ENCODE measurements at regions not wholly inside any gene's neighbourhood (a gene's known extent, or its start where the extent isn't known, plus 50 kb on each side); places are given as distances from the start of the nearest gene placed in this dataset.
"Not testable (repeated sequence)": the region's sequence is repeated elsewhere in the genome, so short reads cannot be mapped to it uniquely, and the experiment has no call there.

DNA sequence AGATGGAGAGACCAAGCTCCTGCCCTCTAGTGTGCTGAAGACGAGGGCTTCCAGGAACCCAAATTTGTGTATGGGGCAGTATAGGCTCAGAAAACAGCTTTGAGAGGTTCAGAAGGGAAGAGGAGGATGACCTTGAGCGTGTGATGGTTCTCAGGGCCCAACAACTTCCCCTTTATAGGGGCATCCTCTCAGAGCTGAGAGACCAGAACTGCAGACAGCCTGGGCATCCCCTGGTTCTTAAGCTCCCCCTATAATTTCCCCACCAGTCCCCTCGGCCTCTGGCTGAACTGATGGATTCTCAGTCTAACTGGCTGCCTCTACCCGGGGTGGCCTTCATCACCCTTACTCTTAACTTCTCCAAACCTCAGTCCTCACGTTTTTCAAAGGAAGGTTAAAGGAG, 167.5 kb downstream of the URI1 start:
- Histone ChIP-seq H3K27ac (no peak overlapping the region), H3K4me3 (no peak overlapping the region), H3K27me3 (replicated peaks; ENCODE audit: insufficient read depth) (no peaks in the 10 kb centered on the region), H3K9me3 (no peaks in the 10 kb centered on the region), H3K36me3 (no peaks in the 10 kb centered on the region), H3K4me1 (ENCODE audit: control insufficient read depth in 1 of 2, low read depth in 2 of 2) (no peaks in the 10 kb centered on the region)
- no peak for DNase-seq (ENCODE audit: low spot score)
- ATAC-seq (ENCODE audit: insufficient number of reproducible peaks, low FRiP score, low read depth): no peak
- TF ChIP-seq, protein P1, sequence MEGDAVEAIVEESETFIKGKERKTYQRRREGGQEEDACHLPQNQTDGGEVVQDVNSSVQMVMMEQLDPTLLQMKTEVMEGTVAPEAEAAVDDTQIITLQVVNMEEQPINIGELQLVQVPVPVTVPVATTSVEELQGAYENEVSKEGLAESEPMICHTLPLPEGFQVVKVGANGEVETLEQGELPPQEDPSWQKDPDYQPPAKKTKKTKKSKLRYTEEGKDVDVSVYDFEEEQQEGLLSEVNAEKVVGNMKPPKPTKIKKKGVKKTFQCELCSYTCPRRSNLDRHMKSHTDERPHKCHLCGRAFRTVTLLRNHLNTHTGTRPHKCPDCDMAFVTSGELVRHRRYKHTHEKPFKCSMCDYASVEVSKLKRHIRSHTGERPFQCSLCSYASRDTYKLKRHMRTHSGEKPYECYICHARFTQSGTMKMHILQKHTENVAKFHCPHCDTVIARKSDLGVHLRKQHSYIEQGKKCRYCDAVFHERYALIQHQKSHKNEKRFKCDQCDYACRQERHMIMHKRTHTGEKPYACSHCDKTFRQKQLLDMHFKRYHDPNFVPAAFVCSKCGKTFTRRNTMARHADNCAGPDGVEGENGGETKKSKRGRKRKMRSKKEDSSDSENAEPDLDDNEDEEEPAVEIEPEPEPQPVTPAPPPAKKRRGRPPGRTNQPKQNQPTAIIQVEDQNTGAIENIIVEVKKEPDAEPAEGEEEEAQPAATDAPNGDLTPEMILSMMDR (IDR thresholded peaks at IDR 0.05): no peak

DNA sequence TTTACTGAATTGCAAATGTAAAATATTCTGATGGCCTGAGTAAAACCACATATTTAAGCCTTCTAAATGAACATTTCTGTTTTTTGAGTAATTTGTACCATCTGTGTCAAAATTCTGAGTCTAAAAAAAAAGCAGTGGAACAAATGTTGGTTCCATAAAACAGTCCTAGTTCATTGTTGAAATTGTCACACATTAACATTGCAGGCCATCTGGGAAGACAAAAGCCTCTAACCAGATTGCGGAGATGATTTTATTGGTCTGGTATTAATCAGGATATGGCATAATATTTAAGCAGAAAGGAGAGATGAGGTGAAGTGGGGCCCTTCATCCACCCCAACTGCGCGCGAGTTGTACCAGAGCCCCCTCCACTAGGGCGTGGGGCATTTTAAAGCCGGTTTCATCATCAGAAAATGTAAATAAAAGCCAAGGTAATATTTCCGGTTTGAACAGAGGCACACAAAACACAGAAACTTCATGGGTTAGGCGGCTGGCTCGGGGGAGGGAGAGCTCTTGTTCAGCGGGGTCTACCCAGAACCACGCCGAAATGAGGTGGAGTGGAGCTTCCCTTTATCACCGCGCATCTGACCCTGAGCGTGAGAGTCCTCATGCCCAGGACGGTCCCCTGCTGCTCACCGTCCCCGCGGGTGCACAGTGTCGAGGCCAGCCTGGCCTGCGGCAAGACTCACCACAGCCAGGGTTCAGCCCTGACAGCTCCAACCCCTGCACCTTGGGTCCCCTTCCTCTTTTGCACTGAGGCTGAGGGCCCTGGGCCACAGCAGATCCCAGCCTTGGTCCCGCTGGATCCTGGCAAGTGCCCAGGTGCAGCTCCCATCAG, 169.2 kb downstream of the URI1 start:
- Histone ChIP-seq H3K27me3 (replicated peaks; ENCODE audit: insufficient read depth) (no peaks in the 10 kb centered on the region), H3K9me3 (no peaks in the 10 kb centered on the region), H3K27ac (no peak overlapping the region), H3K4me3 (no peak overlapping the region), H3K4me1 (ENCODE audit: control insufficient read depth in 1 of 2, low read depth in 2 of 2) (no peaks in the 10 kb centered on the region), H3K36me3 (no peaks in the 10 kb centered on the region)
- TF ChIP-seq, protein P1 (IDR thresholded peaks at IDR 0.05): no peak
- DNase-seq (ENCODE audit: low spot score) (no peak), ATAC-seq (ENCODE audit: insufficient number of reproducible peaks, low FRiP score, low read depth) (no peak)

DNA sequence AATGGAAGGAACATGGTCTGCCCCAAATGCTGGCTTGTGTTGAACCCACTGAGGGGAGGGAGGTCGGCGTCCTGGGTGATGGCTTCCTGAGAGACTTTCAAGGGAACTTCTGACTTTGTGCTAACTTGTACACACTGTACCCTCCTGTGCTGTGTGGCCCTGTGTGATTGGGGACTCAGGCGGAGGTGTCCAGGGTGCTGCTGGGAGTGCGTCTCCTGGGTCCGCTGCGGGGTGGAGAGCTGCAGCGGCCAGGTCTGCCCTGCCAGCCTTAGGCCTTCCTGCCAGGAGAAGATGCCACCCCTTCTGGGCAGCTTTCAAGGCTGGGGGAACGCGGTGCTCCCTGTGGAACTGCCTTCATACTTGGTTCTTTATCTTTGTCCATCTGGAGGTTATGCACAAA, 170.1 kb downstream of the URI1 start:
- H3K4me1 ChIP-seq (ENCODE audit: control insufficient read depth in 1 of 2, low read depth in 2 of 2): no peaks in the 10 kb centered on the region
- H3K27ac ChIP-seq: no peak overlapping the region
- H3K4me3 ChIP-seq: no peak overlapping the region
- TF ChIP-seq, protein P1 (IDR thresholded peaks at IDR 0.05): no peak
- ATAC-seq (ENCODE audit: insufficient number of reproducible peaks, low FRiP score, low read depth) (no peak), DNase-seq (ENCODE audit: low spot score) (no peak)
- H3K9me3 ChIP-seq: no peaks in the 10 kb centered on the region
- no peaks in the 10 kb centered on the region for H3K27me3 ChIP-seq (replicated peaks; ENCODE audit: insufficient read depth)
- no peaks in the 10 kb centered on the region for H3K36me3 ChIP-seq

DNA sequence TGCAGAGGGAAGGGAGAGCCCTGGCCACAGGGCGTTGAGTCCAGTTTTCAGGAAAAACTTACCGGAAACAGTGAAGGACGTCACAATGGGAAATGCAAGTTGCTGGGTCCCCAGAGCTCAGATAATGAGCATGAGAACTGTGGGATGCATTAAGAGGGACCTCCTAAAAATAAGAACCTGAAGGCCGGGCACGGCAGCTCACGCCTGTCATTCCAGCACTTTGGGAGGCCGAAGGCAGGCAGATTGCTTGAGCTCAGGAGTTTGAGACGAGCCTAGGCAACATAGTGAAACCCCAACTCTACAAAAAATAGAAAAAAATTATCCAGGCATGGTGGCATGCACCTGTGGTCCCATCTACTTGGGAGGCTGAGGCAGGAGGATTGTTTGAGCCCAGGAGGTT, 170.6 kb downstream of the URI1 start:
- DNase-seq (ENCODE audit: low spot score) (no peak), ATAC-seq (ENCODE audit: insufficient number of reproducible peaks, low FRiP score, low read depth) (no peak)
- H3K4me3 ChIP-seq: no peak overlapping the region
- H3K27me3 ChIP-seq (replicated peaks; ENCODE audit: insufficient read depth): no peaks in the 10 kb centered on the region
- H3K36me3 ChIP-seq: no peaks in the 10 kb centered on the region
- no peaks in the 10 kb centered on the region for H3K9me3 ChIP-seq
- H3K27ac ChIP-seq: no peak overlapping the region
- TF ChIP-seq, protein P1 (IDR thresholded peaks at IDR 0.05): no peak
- H3K4me1 ChIP-seq (ENCODE audit: control insufficient read depth in 1 of 2, low read depth in 2 of 2): no peaks in the 10 kb centered on the region

DNA sequence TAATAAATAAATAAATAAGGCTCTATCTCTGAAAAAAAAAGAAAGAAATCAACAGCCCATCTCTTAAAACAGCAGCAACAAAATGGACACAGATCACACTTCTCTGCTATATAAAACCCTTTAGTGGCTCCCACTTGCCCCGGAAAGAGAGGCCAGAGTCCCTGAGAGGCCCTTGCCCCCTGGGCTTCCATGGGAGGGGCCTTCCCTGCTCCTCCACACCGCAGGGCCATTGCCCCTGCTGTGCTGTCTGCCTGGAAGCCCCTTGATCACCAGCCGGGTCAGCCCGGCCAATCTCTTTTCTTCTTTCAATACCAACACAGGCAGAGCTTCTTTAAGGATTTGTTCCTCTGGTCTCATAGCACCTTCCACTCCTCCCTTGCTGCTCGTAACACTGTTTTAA, 171.1 kb downstream of the URI1 start:
- H3K4me1 ChIP-seq (ENCODE audit: control insufficient read depth in 1 of 2, low read depth in 2 of 2): no peaks in the 10 kb centered on the region
- no peak overlapping the region for H3K4me3 ChIP-seq
- no peaks in the 10 kb centered on the region for H3K27me3 ChIP-seq (replicated peaks; ENCODE audit: insufficient read depth)
- H3K36me3 ChIP-seq: no peaks in the 10 kb centered on the region
- TF ChIP-seq, protein P1 (IDR thresholded peaks at IDR 0.05): no peak
- H3K9me3 ChIP-seq: no peaks in the 10 kb centered on the region
- ATAC-seq (ENCODE audit: insufficient number of reproducible peaks, low FRiP score, low read depth) (no peak), DNase-seq (ENCODE audit: low spot score) (no peak)
- no peak overlapping the region for H3K27ac ChIP-seq

DNA sequence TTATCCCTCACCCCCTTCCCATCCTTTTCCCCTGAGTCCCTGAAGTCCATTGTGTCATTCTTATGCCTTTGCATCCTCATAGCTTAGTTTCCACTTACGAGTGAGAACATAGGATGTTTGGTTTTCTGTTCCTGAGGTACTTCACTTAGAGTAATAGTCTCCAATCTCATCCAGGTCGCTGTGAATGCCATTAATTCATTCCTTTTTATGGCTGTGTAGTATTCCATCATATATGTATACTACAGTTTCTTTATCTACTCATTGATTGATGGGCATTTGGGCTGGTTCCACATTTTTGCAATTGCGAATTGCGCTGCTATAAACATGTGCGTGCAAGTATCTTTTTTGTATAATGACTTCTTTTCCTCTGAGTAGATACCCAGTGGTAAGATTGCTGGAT, 172.1 kb downstream of the URI1 start:
- DNase-seq (ENCODE audit: low spot score); ATAC-seq (ENCODE audit: insufficient number of reproducible peaks, low FRiP score, low read depth); H3K36me3 ChIP-seq; H3K4me1 ChIP-seq (ENCODE audit: control insufficient read depth in 1 of 2, low read depth in 2 of 2); H3K9me3 ChIP-seq; H3K27me3 ChIP-seq (replicated peaks; ENCODE audit: insufficient read depth); H3K4me3 ChIP-seq; H3K27ac ChIP-seq: not testable (repeated sequence)

Data from thoracic aorta (tissue), 2 donors.